ENCODE measurements at regions not wholly inside any gene's neighbourhood (a gene's known extent, or its start where the extent isn't known, plus 50 kb on each side); places are given as distances from the start of the nearest gene placed in this dataset.

DNA sequence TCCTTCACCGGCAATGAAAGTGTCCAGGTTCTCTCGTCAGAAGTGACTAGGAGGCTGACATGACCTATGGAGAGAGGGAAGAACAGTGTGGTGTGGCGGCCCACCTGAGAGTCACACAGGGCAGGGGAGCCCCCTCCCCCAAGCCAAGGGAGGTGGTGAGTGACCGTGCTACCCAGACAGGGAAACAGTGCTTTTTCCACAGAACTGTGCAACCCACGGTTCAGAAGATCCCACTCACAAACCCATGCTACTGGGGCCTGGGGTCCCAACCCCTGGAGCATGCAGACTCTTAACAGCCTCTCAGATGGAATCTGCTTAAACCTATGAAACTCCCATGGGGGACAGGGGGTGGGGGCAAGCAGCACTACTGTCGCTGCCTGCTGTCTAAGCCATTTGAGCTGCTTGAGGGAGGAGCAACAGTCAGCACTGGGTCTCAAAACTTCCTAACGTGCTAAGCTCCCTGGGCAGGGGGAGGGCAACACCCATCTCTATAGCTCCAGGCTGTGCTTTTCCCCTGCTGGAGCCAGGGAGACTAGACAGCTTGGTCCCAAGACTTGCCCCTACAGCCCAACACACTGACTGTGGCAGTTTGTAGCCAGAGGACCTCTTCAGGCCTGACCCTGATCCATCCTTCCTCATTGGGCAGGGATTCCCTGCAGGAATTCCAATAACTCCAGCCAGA is 850.4 kb upstream of the AADAT start (continued):
- TF ChIP-seq, protein P1, sequence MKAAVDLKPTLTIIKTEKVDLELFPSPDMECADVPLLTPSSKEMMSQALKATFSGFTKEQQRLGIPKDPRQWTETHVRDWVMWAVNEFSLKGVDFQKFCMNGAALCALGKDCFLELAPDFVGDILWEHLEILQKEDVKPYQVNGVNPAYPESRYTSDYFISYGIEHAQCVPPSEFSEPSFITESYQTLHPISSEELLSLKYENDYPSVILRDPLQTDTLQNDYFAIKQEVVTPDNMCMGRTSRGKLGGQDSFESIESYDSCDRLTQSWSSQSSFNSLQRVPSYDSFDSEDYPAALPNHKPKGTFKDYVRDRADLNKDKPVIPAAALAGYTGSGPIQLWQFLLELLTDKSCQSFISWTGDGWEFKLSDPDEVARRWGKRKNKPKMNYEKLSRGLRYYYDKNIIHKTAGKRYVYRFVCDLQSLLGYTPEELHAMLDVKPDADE (IDR thresholded peaks at IDR 0.05): no peak

GRCh38 chr4:170938588-170938987 is 848.8 kb upstream of the AADAT start:
- Histone ChIP-seq H3K4me3 (no peak overlapping the region), H3K36me3 (ENCODE audit: insufficient read depth) (no peaks in the 10 kb centered on the region), H3K27me3 (ENCODE audit: insufficient read depth) (no peaks in the 10 kb centered on the region), H3K27ac (ENCODE audit: low read depth) (no peak overlapping the region), H3K79me2 (replicated peaks; ENCODE audit: insufficient read depth) (no peaks in the 10 kb centered on the region), H3F3A (replicated peaks; ENCODE audit: low read depth) (no peaks in the 10 kb centered on the region), H2AFZ (no peak overlapping the region), H3K4me1 (ENCODE audit: insufficient read depth) (no peaks in the 10 kb centered on the region), H3K9me2 (ENCODE audit: insufficient read depth) (0 out of 2 replicates have a peak, but pooled peaks cover 10% of the 10 kb centered on the region), H3K4me2 (no peak overlapping the region), H4K20me1 (replicated peaks; ENCODE audit: insufficient read depth) (no peaks in the 10 kb centered on the region)
- no peak overlapping the region for H3K4me3 Mint-ChIP-seq
- peaks cover 18% of the 10 kb centered on the region; the same call in 2 of the 3 replicates for H3K36me3 Mint-ChIP-seq (ENCODE audit: low read depth)
- H3K27me3 Mint-ChIP-seq (ENCODE audit: insufficient read depth, low read depth, poor library complexity): no peaks in the 10 kb centered on the region
- no peaks in the 10 kb centered on the region for H3K4me1 Mint-ChIP-seq
- no peak for DNase-seq (ENCODE audit: low spot score)
- ATAC-seq: no peak
- H3K9me3 Mint-ChIP-seq: peaks cover 23% of the 10 kb centered on the region
- H3K27ac Mint-ChIP-seq: no peak overlapping the region
- TF ChIP-seq JUNB (IDR thresholded peaks at IDR 0.05; ENCODE audit: unreplicated experiment) (no peak), CTCF (conservative IDR thresholded peaks at IDR 0.05; ENCODE audit: low read depth in 2 of 2) (no peak), EZH2phosphoT487 (IDR thresholded peaks at IDR 0.05; ENCODE audit: unreplicated experiment) (no peak), REST (IDR thresholded peaks at IDR 0.05; ENCODE audit: unreplicated experiment) (no peak)

GRCh38 chr4:170931321-170931720 is 841.6 kb upstream of the AADAT start:
- no peak overlapping the region for H3K27ac Mint-ChIP-seq
- H3K4me2 ChIP-seq: no peak overlapping the region
- ATAC-seq: no peak

More at GRCh38 chr4:170931321-170931720, 841.6 kb upstream of the AADAT start:
- Histone ChIP-seq H3K4me3 (no peak overlapping the region), H3K27ac (ENCODE audit: low read depth) (no peak overlapping the region), H3K4me1 (ENCODE audit: insufficient read depth) (no peaks in the 10 kb centered on the region), H3K27me3 (ENCODE audit: insufficient read depth) (no peaks in the 10 kb centered on the region), H3K9me2 (ENCODE audit: insufficient read depth) (no peaks in the 10 kb centered on the region; the same call in 1 of the 2 replicates), H3F3A (replicated peaks; ENCODE audit: low read depth) (no peaks in the 10 kb centered on the region), H4K20me1 (replicated peaks; ENCODE audit: insufficient read depth) (no peaks in the 10 kb centered on the region), H2AFZ (no peak overlapping the region), H3K36me3 (ENCODE audit: insufficient read depth) (no peaks in the 10 kb centered on the region), H3K79me2 (replicated peaks; ENCODE audit: insufficient read depth) (no peaks in the 10 kb centered on the region)
- no peaks in the 10 kb centered on the region for H3K36me3 Mint-ChIP-seq (ENCODE audit: low read depth)
- no peaks in the 10 kb centered on the region for H3K4me1 Mint-ChIP-seq
- no peaks in the 10 kb centered on the region for H3K27me3 Mint-ChIP-seq (ENCODE audit: insufficient read depth, low read depth, poor library complexity)
- H3K9me3 Mint-ChIP-seq: no peaks in the 10 kb centered on the region
- no peak overlapping the region for H3K4me3 Mint-ChIP-seq
- DNase-seq (ENCODE audit: low spot score): no peak
- TF ChIP-seq REST (IDR thresholded peaks at IDR 0.05; ENCODE audit: unreplicated experiment) (no peak), ZNF331 (CRISPR knock-in tag; IDR thresholded peaks at IDR 0.05; ENCODE audit: low read depth) (no peak), POLR2AphosphoS5 (IDR thresholded peaks at IDR 0.05; ENCODE audit: low read depth) (no peak), CREB1 (CRISPR knock-in tag; IDR thresholded peaks at IDR 0.05; ENCODE audit: low read depth) (no peak)

All from GM23338 (cell line).